SK-N-SH (cell line): ENCODE measurements at regions not wholly inside any gene's neighbourhood (a gene's known extent, or its start where the extent isn't known, plus 50 kb on each side); places are given as distances from the start of the nearest gene placed in this dataset.

Experiments
- CTCF ChIA-PET: fragments of 300-600, 350-600 bp; formaldehyde crosslinking; extraction: SDS; loops from one replicate; lab custom pipeline; 2021; lab: Yijun Ruan, JAX
- POLR2A ChIA-PET: fragments of 350-600 bp; sonication (Branson Sonifier 250); formaldehyde crosslinking; extraction: SDS; loops from one replicate; lab custom pipeline; 2020; ENCODE audit warnings: antibody characterized with exemption, inconsistent platforms; lab: Yijun Ruan, JAX
- DNase-seq: peaks from one replicate; pipeline ENCODE4 v3.0.0; 2012
- H2AFZ ChIP-seq: fragments of 200-600 bp; sonication (generic); 2 replicates; pipeline ENCODE4 v1.8.1; 2016; ENCODE audit warnings: antibody characterized with exemption, mild to moderate bottlenecking, low read depth
- H3F3A ChIP-seq: fragments of 200-600 bp; sonication (generic); replicated peaks from 2 replicates; pipeline ENCODE3; 2016; ENCODE audit warnings: antibody characterized with exemption, mild to moderate bottlenecking; ENCODE audit not compliant: insufficient read depth
- H3K27ac ChIP-seq, 2 experiments: fragments of 200-500 bp in 1 of 2; fragments of 200-600 bp in 1 of 2; sonication (Bioruptor generic) in 1 of 2; sonication (generic), shearing (Covaris generic) in 1 of 2; 2 replicates each; pipeline versions ENCODE4 v1.5.1 to v1.6.1; 2014 to 2016; ENCODE audit warnings: low read depth in 2 of 2, inconsistent platforms in 1 of 2, low read length in 1 of 2, mild to moderate bottlenecking in 1 of 2, mixed read lengths in 1 of 2
- H3K27me3 ChIP-seq: fragments of 200-600 bp; sonication (generic), shearing (Covaris generic); 2 replicates; pipeline ENCODE4 v1.6.1; 2016; ENCODE audit warnings: mixed run types; ENCODE audit not compliant: insufficient read depth
- H3K36me3 ChIP-seq, 2 experiments: fragments of 200-500 bp in 1 of 2; fragments of 200-600 bp in 1 of 2; sonication (Bioruptor generic) in 1 of 2; sonication (generic) in 1 of 2; replicated peaks in 1 of 2; 2 replicates each; pipeline versions ENCODE3 to v1.5.1; 2014 to 2016; ENCODE audit warnings: low read length in 1 of 2, mild to moderate bottlenecking in 1 of 2; ENCODE audit not compliant: insufficient read depth in 2 of 2, control insufficient read depth in 1 of 2
- H3K4me1 ChIP-seq, 2 experiments: fragments of 200-500 bp in 1 of 2; fragments of 200-600 bp in 1 of 2; sonication (Bioruptor generic) in 1 of 2; sonication (generic), shearing (Covaris generic) in 1 of 2; 2 replicates each; pipeline versions ENCODE4 v1.5.1 to v1.6.1; 2014 to 2016; ENCODE audit warnings: low read depth in 1 of 2, low read length in 1 of 2, mixed run types in 1 of 2; ENCODE audit not compliant: insufficient read depth in 2 of 2, control insufficient read depth in 1 of 2
- H3K4me2 ChIP-seq: fragments of 200-600 bp; sonication (generic), shearing (Covaris generic); 2 replicates; pipeline ENCODE4 v1.6.1; 2017; ENCODE audit warnings: mixed run types
- H3K4me3 ChIP-seq, 2 experiments: fragments of 200-500 bp in 1 of 2; fragments of 200-600 bp in 1 of 2; sonication (Bioruptor generic) in 1 of 2; sonication (generic), shearing (Covaris generic) in 1 of 2; 2 replicates each; pipeline versions ENCODE4 v1.5.1 to v1.8.1; 2014 to 2016; ENCODE audit warnings: low read depth in 2 of 2, inconsistent platforms in 1 of 2, low read length in 1 of 2, mild to moderate bottlenecking in 1 of 2, mixed read lengths in 1 of 2, moderate library complexity in 1 of 2
- H3K79me2 ChIP-seq: fragments of 200-600 bp; sonication (generic); 2 replicates; pipeline ENCODE4 v1.8.1; 2017; ENCODE audit warnings: mild to moderate bottlenecking; ENCODE audit not compliant: insufficient read depth
- H3K9ac ChIP-seq: fragments of 200-600 bp; sonication (generic); 2 replicates; pipeline ENCODE4 v1.6.1; 2017; ENCODE audit warnings: mixed run types
- H3K9me2 ChIP-seq: fragments of 200-600 bp; sonication (generic); 2 replicates; pipeline ENCODE4 v1.6.1; 2017; ENCODE audit warnings: mixed run types
- H3K9me3 ChIP-seq: fragments of 200-600 bp; sonication (generic); 2 replicates; pipeline ENCODE4 v1.6.1; 2017; ENCODE audit warnings: mixed run types, mild to moderate bottlenecking, moderate library complexity
- H4K20me1 ChIP-seq: fragments of 200-600 bp; sonication (generic); 2 replicates; pipeline ENCODE4 v1.6.1; 2017; ENCODE audit warnings: mild to moderate bottlenecking, mixed run types; ENCODE audit not compliant: insufficient read depth
- CHD2 ChIP-seq: fragments of 150-350 bp; IDR thresholded peaks from 2 replicates; pipeline ENCODE4 v1.6.1; 2018; ENCODE audit warnings: low read length; ENCODE audit not compliant: partially characterized antibody
- FOSL2 ChIP-seq: IDR thresholded peaks from 2 replicates; pipeline ENCODE4 v1.4.0; 2012; ENCODE audit warnings: low read depth, mild to moderate bottlenecking, moderate library complexity, borderline replicate concordance
- FOXJ3 ChIP-seq: sonication (generic); formaldehyde crosslinking; IDR thresholded peaks from 2 replicates; pipeline ENCODE4 v1.5.1; 2020; ENCODE audit warnings: mild to moderate bottlenecking, missing genetic modification reagents
- FOXM1 ChIP-seq: IDR thresholded peaks from 2 replicates; pipeline ENCODE4 v1.4.0; 2012; ENCODE audit warnings: low read depth, mild to moderate bottlenecking
- GABPA ChIP-seq: IDR thresholded peaks from 2 replicates; pipeline ENCODE4 v1.4.0; 2012; ENCODE audit warnings: low read depth, mild to moderate bottlenecking
- IRF3 ChIP-seq: fragments of 150-350 bp; IDR thresholded peaks from 2 replicates; pipeline ENCODE4 v1.6.1; 2016; ENCODE audit warnings: mild to moderate bottlenecking, low read depth, low read length
- MEF2A ChIP-seq: IDR thresholded peaks from 2 replicates; pipeline ENCODE4 v1.4.0; 2012; ENCODE audit warnings: low read depth, borderline replicate concordance
- NRF1 ChIP-seq: IDR thresholded peaks from 2 replicates; pipeline ENCODE4 v1.6.1; 2012; ENCODE audit warnings: low read depth, mild to moderate bottlenecking, low read length
- RCOR1 ChIP-seq: fragments of 150-350 bp; IDR thresholded peaks from 2 replicates; pipeline ENCODE4 v1.6.1; 2017; ENCODE audit warnings: antibody characterized with exemption, low read length
- RFX5 ChIP-seq: IDR thresholded peaks from 2 replicates; pipeline ENCODE4 v1.6.1; 2012; ENCODE audit warnings: mild to moderate bottlenecking, improper control_type of control experiment, low read length
- SMC3 ChIP-seq: IDR thresholded peaks from 2 replicates; pipeline ENCODE4 v1.6.1; 2012; ENCODE audit warnings: low read depth, low read length, improper control_type of control experiment
- WGBS: methylation state at CpG from one replicate; pipeline ENCODE4 v1.1.6; 2017; ENCODE audit warnings: low lambda C conversion rate; 5-methylcytosine and 5-hydroxymethylcytosine counted together
- TF ChIP-seq, protein P1 (sequence below): IDR thresholded peaks from 2 replicates; pipeline ENCODE4 v1.4.0; 2012; ENCODE audit warnings: low read depth, borderline replicate concordance
- TF ChIP-seq, protein P2 (sequence below): IDR thresholded peaks from 2 replicates; pipeline ENCODE4 v1.6.1; 2012; ENCODE audit warnings: mild to moderate bottlenecking, low read depth, low read length, moderate library complexity

- Histone ChIP-seq H3K36me3 (no peaks in the 10 kb centered on the region), H3K79me2 (no peaks in the 10 kb centered on the region), H3K4me3 (no peak overlapping the region), H3K27ac (peak overlapping the region; percentile 60 to 79; a peak in 3 of 4 replicates), H4K20me1 (no peaks in the 10 kb centered on the region), H3K9ac (no peak overlapping the region), H3F3A (peaks cover 11% of the 10 kb centered on the region), H3K4me1 (peaks cover 0 to 14% of the 10 kb centered on the region in 2 experiments; a peak in 2 of 4 replicates), H3K27me3 (no peaks in the 10 kb centered on the region), H3K4me2 (0 out of 2 replicates have a peak overlapping the region, but pooled peaks have one; percentile 14), H3K9me3 (no peaks in the 10 kb centered on the region), H2AFZ (no peak overlapping the region), H3K9me2 (no peaks in the 10 kb centered on the region)
- DNase-seq: no peak
- TF ChIP-seq, protein P1, sequence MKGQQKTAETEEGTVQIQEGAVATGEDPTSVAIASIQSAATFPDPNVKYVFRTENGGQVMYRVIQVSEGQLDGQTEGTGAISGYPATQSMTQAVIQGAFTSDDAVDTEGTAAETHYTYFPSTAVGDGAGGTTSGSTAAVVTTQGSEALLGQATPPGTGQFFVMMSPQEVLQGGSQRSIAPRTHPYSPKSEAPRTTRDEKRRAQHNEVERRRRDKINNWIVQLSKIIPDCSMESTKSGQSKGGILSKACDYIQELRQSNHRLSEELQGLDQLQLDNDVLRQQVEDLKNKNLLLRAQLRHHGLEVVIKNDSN: no peak
- TF ChIP-seq, protein P2, sequence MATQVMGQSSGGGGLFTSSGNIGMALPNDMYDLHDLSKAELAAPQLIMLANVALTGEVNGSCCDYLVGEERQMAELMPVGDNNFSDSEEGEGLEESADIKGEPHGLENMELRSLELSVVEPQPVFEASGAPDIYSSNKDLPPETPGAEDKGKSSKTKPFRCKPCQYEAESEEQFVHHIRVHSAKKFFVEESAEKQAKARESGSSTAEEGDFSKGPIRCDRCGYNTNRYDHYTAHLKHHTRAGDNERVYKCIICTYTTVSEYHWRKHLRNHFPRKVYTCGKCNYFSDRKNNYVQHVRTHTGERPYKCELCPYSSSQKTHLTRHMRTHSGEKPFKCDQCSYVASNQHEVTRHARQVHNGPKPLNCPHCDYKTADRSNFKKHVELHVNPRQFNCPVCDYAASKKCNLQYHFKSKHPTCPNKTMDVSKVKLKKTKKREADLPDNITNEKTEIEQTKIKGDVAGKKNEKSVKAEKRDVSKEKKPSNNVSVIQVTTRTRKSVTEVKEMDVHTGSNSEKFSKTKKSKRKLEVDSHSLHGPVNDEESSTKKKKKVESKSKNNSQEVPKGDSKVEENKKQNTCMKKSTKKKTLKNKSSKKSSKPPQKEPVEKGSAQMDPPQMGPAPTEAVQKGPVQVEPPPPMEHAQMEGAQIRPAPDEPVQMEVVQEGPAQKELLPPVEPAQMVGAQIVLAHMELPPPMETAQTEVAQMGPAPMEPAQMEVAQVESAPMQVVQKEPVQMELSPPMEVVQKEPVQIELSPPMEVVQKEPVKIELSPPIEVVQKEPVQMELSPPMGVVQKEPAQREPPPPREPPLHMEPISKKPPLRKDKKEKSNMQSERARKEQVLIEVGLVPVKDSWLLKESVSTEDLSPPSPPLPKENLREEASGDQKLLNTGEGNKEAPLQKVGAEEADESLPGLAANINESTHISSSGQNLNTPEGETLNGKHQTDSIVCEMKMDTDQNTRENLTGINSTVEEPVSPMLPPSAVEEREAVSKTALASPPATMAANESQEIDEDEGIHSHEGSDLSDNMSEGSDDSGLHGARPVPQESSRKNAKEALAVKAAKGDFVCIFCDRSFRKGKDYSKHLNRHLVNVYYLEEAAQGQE: peak; percentile 84; the same call in 1 of the 2 replicates
- POLR2A ChIA-PET: no interaction called here
- CTCF ChIA-PET: interaction anchor here (0.8 to 3.2 kb wide), 12 partner anchors 11 to 736 kb away, joined by 3 to 12 read pairs (median 4); no protein-coding TSS in a partner anchor
- WGBS: 97% methylated on average over 1 of the region's 1 CpG
These were observed 107.6 kb upstream of the LYPLAL1 start for GRCh38 chr1:219066098-219066497.

DNA sequence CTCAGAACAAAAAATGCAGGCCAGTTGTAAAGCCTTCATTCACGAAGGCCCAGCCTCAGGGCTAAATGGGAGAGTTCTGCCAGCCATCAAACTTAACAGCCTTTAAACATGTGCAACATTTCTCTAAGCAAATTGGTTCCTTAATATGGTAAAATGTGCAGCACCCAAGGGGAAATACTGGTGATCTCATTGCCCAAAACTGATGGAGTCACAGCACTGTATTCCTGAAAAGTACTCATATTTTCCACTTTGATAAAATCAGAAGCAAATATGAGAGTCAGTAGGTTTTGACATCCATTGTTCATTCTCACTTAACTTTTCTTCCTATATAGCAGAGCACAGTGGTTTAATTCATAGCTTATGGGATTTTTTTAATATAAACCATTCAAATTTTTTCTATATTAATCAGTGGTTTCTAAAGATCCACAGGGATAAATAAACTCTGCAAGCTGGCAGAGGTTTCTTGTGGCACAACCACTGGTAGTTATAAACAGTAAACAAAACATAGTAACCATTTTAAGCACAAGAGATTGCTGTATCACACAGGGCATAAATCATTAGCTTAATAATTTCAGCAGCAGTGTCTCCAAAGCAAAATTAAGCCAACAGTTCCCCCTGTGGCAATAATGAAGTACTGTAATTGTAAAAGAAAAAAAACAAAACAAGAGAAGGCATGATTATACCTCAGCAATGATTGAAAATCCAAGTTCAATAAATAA is 106.9 kb upstream of the LYPLAL1 start:
- Histone ChIP-seq H3K36me3 (no peaks in the 10 kb centered on the region), H3F3A (peaks cover 11% of the 10 kb centered on the region), H3K9me3 (no peaks in the 10 kb centered on the region), H3K79me2 (no peaks in the 10 kb centered on the region), H3K4me1 (peaks cover 0 to 14% of the 10 kb centered on the region in 2 experiments; a peak in 2 of 4 replicates), H4K20me1 (no peaks in the 10 kb centered on the region), H3K27ac (peak overlapping the region; percentile 60 to 79; a peak in 3 of 4 replicates), H3K9me2 (no peaks in the 10 kb centered on the region), H3K4me2 (0 out of 2 replicates have a peak overlapping the region, but pooled peaks have one; percentile 14), H3K4me3 (no peak overlapping the region), H3K9ac (no peak overlapping the region; the same call in 1 of the 2 replicates), H3K27me3 (no peaks in the 10 kb centered on the region), H2AFZ (no peak overlapping the region; the same call in 1 of the 2 replicates)
- CTCF ChIA-PET: interaction anchor here (0.6 to 3.2 kb wide), 19 partner anchors 10 to 746 kb away, joined by 3 to 12 read pairs (median 3); no protein-coding TSS in a partner anchor
- WGBS: 8% methylated on average over 1 of the region's 1 CpG
- peak; percentile 7 for DNase-seq
- POLR2A ChIA-PET: no interaction called here
- TF ChIP-seq RFX5: no peak
- TF ChIP-seq NRF1: no peak
- TF ChIP-seq SMC3: peak; percentile 30; the same call in 1 of the 2 replicates
- TF ChIP-seq GABPA: no peak
- TF ChIP-seq CHD2: no peak
- 0 out of 2 replicates have a peak, but pooled peaks have one; percentile 21 for TF ChIP-seq MEF2A
- no peak for TF ChIP-seq FOXJ3 (CRISPR knock-in tag)
- no peak for TF ChIP-seq RCOR1
- 0 out of 2 replicates have a peak, but pooled peaks have one; percentile 21 for TF ChIP-seq FOXM1
- TF ChIP-seq, protein P2: no peak
- TF ChIP-seq, protein P1: no peak
- no peak for TF ChIP-seq IRF3
- TF ChIP-seq FOSL2: peak; percentile 20; the same call in 1 of the 2 replicates
